ENCODE measurements at regions not wholly inside any gene's neighbourhood (a gene's known extent, or its start where the extent isn't known, plus 50 kb on each side); places are given as distances from the start of the nearest gene placed in this dataset.

- no peak for TF ChIP-seq POLR2AphosphoS5 (IDR thresholded peaks at IDR 0.05; ENCODE audit: low read depth, low read length)
- TF ChIP-seq POLR2A (IDR thresholded peaks at IDR 0.05; ENCODE audit: low read depth, low read length) = no peak
- TF ChIP-seq TAF1 (IDR thresholded peaks at IDR 0.05; ENCODE audit: low read depth, low read length) = no peak
- TF ChIP-seq PAX5 (IDR thresholded peaks at IDR 0.05; ENCODE audit: insufficient read depth, low read length, severe bottlenecking) = no peak
- TF ChIP-seq SPI1 (IDR thresholded peaks at IDR 0.05; ENCODE audit: low read depth, low read length) = no peak
- TF ChIP-seq POU2F2 (IDR thresholded peaks at IDR 0.05; ENCODE audit: low read depth, low read length) = no peak
These were observed 120.6 kb upstream of the NRP1 start for GRCh38 chr10:33455029-33455428.

Measured in GM12891 (cell line).